GM19395 (cell line): ENCODE measurements at regions not wholly inside any gene's neighbourhood (a gene's known extent, or its start where the extent isn't known, plus 50 kb on each side); places are given as distances from the start of the nearest gene placed in this dataset.

ENCODE experiments used
- ATAC-seq: cut with Tn5 transposase; IDR thresholded peaks from one replicate; pipeline ENCODE4 v1.9.1; 2021; ENCODE audit warnings: mild to moderate bottlenecking, moderate library complexity; ENCODE audit not compliant: unreplicated experiment

- no peak for ATAC-seq
Observed at GRCh38 chr6:105628156-105628860, 225.4 kb upstream of the PREP start.

- no peak for ATAC-seq
Observed at GRCh38 chr6:105626295-105627158, 223.6 kb upstream of the PREP start.

DNA sequence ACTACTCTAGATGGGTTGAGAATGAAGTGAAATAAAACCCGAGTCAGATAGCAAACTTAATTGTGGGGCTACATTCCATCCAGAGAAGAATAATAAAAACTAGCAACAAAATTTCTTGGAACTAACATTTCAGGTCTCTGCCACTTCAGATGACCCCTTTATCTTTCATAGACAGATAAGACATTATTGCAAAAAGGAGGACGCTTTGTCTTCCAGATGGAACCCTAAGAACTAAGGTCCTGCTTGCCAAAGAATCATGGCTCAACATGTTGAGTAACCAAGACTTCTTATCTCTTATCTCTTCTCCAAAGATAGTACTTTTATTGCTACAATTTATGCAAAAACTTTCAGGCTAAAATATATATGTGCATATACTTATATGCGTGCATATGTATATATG, 221.1 kb upstream of the PREP start:
- no peak for ATAC-seq

DNA sequence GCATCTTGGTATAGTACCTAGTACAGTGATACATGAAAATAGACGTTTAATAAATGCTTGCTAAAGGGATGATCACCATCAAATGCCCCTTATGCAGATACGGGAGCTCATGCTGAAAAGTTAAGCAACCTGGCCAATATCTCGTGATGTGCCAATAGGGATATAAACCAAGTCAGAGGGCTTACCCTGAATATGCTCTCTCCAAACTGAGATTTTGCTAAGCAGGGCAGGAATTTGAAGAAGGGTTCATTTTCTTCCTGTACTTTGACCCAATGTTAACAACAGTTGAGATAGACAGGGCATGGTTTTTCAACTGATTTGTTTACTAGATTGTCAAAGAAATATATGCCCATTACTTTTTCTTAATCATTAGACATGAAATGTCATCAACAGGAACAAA, 219.3 kb upstream of the PREP start:
- no peak for ATAC-seq

- no peak for ATAC-seq
Observed at GRCh38 chr6:105621564-105622175, 218.8 kb upstream of the PREP start.

DNA sequence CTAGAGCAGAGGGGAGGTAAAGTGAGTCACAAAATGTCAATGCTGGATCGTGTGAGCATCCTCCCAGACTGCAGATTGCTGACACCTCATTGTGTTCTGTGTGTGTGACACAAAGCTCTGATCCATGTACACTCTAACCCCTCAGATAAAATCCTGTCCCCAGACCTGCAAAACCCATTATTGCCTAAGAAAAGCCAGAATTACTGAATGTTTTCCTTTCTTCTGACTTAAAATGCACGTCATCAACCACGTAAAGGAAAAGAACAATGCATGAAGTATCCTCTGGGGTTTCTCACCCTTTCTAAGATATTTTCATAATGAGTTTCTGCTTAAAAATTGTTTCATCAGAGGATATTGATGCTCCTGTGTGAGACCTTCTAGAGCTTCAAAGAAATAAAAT, 218.0 kb upstream of the PREP start:
- no peak for ATAC-seq

DNA sequence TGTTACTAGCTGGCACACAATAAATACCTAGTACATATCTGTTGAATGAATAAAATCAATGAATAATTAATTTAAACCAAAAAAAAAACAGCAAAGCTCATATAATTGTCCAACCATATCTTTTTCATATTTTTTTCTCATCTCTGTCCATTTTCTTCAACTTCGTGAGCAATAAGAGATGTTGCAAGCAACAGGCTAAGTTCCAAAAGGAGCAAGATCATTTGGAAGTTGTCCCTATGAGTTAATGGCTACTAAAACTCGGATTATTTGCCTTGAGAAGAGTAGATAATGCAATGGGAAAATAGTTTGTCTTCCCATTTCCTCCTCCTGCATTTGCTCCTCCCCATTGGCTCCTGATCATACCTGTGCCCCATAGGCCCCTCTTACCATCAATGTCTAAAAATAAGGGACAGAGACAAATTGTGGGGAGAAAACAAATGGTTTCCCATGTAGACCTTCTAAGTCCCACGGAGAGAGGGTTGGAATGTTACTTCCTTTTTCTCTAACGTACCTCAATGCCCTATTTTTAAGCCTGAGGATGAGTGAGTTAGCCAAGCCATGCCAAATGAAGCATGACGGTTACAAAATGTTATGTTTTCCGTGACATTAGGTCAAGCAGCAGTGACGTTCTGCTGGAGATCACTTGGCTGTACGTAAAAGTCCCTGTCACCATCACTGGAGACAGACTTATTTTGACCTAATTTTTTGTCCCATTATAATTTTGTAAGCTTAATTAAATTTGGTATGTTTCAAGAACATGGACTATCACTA, 217.3 kb upstream of the PREP start:
- no peak for ATAC-seq

DNA sequence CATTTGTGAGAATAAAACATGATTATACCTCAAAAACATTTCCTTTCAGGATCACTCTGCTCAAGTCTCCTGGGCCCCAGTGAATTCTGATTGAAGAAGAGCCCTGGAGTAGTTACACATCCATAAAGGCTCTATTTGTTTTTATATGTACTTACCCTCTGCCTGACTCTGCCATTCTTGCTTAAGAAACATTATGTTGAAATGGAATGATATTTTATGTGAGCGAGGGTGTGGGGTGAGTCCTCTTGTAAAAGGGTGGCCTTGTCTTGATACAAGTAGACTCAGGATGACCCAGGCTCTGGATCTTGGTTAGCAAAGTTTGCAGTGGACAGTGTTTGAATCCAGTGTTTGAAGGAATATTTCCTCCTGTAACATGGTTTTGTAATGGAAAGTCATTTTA, 215.4 kb upstream of the PREP start:
- no peak for ATAC-seq

GRCh38 chr6:105616521-105616920, 213.6 kb upstream of the PREP start:
- ATAC-seq, result no peak

GRCh38 chr6:105611606-105612005, 208.7 kb upstream of the PREP start:
- no peak for ATAC-seq

DNA sequence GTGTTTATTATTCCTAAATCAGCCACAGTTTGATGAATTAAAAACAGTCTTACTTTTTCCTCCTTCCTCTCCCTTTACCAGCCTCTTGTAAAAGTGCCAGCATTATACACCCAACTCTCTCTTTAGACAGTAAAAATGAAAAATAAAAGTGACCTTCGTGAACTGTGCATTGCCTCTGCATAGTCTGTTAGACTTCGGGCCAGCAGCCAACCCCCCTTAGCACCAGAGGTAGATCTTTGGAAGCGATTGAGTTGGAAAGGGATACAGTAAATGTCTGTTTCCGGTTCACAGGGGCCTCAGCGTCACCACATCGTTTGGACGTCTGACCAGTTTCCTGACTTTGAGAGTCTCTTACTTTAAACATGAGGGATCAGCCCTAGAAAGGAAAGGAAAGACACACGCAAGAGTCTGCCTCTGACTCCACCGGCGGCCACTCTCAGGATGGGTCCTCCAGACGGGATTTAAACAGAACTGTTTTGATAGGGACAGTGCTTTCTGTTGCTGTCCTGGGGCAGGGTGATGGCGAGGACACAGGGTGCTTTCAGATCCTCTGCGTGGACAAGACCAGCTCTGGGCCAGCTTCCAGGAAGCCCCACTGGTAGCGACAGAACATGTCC, 206.6 kb upstream of the PREP start:
- ATAC-seq, result no peak

DNA sequence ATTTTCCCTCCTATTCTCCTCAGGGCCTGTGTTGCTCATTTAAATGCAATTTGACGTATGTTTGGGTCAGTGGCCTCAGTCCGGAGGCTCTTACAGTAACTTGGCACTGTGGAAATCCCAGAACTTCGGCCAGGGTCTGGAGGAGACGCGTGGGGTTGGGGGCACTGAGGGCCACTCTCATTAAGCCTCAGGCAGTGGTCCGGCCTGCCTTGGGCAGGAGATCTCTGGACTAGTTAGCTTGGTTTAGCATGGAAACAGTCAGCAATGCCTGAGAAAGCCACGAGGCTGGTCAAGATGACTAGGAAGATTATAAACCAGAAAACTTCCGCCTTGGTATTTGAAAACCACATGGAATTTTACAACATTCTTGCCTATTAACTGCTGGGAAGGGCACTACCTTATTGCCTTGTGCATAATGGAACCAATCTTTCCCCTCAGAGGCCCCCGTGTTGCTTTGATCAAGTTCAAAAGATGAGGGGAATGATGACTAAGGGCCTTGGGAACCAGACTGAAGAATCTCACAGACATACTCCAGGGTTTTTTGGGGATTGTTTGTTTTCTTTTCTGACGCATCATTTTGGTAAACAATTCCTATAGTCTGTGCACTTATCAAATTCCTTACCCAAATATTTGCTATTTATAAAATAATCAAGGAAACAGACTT, 206.0 kb upstream of the PREP start:
- ATAC-seq, result no peak

DNA sequence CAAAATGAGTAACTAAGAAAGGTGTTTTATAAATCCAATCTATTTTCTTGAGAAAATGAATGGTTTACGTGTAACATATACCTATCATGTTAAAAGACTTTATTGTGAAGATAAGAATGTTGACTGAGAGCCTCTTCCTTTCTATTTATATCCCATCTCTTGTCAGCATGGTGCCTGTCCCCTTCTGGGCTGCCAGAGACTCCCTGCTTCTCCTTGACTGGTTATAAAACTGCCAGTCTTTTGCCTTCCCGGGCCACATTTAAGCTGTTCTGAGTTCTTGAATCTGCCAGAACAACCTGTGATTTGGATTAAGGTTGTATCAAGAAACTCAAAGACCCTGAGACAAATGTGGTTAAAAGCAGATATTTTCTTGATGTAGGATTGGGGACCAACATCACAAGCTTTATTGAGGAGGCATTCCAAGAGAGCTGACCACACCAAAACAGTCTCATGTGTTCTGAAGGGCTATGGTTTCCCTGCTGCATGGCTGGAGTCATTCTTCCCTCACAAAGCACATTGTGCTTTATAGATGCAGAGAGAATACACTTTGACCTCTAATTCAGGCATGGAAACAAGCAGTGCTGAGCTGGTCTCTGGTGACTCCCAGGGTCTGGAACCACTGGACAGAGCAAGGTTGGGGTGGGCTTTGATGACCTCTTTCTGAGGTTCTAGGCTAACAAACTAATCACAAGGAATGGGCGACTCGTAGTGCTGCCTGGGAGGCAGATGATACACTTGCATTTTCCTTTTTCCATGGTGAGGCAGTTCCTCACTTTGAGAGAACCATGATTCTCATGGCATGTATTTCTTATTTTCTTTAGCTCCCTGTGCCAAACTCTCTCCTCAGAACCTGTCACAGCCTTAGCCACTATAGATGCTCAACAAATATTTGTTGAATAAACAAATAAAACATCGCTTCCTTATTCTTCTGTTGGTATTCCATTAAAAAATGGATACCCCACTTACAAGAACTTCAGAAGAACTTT, 205.0 kb upstream of the PREP start:
- no peak for ATAC-seq

DNA sequence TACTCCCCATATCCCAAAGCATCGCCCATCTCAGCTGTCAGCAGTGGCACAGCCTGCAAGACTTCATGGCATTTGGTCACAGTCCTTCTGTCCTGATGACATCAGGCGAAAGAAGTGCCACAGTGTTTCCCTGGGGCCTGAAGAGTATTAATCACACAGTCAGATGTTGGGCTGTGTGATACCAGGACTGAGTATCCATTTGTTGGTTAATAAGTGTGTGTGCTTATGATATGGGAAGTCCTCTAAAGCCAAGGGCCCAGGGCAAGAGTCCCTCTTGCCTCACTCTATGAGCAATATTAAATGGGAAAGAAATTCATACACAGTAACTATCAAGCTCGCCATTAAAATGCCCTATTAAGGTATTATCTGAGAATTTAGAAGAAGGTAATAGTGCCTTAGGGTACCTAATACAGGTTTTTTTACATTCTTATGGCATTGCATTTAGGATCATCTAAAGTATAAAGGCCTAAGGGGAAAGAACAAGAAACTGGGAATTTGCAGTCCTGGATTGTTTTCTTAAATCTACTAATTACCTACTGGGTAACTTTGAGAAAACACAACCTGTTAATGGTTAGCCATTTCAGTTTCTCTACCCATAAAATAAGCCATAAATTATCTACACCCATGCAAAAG, 204.1 kb upstream of the PREP start:
- no peak for ATAC-seq

GRCh38 chr6:105604587-105604884, 201.7 kb upstream of the PREP start:
- no peak for ATAC-seq

- ATAC-seq, result no peak
Observed at GRCh38 chr6:105603788-105604586, 201.1 kb upstream of the PREP start.

DNA sequence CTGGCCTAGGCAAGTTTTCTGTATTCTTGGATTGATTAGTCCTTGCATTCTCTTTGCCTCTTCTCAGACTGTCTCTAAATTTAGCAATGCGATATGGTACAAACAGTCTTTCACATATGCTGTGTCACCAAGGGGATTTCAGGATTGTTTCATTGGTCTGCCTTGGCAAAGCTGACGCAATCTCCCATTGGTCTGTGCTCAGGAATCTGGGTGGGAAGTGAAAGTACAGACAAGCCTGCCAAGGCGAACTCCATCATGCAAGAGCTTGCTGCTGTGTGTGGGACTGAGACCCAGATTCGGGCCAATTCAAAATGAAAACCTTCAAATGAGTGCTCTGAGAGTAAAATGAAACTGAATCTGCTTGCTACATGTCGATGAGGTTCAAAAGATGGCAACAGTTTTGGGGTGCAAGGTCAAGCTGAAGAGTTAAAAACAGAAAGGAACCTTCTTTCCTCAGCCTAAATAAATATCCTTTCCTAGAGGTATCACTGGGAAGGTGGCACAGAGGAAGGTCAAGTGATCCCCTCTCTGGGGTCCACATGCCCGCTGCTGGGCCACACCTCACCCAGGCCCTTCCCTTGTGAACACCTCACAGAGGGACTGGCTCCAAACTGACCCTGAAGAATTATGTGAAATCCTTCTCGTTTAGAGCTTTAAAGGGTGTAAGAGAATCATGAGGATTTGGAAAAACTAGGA, 198.8 kb upstream of the PREP start:
- ATAC-seq, result peak; percentile 86
